ENCODE measurements at regions not wholly inside any gene's neighbourhood (a gene's known extent, or its start where the extent isn't known, plus 50 kb on each side); places are given as distances from the start of the nearest gene placed in this dataset.

DNA sequence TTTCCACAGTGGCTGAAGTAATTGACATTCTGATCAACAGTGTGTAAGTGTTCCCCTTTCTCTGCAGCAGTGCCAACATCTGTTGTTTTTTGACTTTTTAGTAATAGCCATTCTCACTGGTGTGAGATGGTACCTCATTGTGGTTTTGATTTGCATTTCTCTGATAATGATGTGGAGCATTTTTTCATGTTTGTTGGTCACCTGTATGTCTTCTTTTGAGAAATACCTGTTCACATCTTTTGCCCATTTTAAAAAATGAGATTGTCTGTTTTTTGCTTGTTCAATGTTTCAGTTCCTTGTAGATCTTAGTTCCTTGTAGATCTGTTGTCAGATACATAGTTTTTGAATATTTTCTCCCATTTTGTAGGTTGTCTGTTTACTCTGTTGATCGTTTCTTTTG, 162.5 kb upstream of the PITX1 start:
- TF ChIP-seq, protein P1, sequence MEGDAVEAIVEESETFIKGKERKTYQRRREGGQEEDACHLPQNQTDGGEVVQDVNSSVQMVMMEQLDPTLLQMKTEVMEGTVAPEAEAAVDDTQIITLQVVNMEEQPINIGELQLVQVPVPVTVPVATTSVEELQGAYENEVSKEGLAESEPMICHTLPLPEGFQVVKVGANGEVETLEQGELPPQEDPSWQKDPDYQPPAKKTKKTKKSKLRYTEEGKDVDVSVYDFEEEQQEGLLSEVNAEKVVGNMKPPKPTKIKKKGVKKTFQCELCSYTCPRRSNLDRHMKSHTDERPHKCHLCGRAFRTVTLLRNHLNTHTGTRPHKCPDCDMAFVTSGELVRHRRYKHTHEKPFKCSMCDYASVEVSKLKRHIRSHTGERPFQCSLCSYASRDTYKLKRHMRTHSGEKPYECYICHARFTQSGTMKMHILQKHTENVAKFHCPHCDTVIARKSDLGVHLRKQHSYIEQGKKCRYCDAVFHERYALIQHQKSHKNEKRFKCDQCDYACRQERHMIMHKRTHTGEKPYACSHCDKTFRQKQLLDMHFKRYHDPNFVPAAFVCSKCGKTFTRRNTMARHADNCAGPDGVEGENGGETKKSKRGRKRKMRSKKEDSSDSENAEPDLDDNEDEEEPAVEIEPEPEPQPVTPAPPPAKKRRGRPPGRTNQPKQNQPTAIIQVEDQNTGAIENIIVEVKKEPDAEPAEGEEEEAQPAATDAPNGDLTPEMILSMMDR (conservative IDR thresholded peaks at IDR 0.05; ENCODE audit: low read length): no peak
- TF ChIP-seq EZH2phosphoT487 (IDR thresholded peaks at IDR 0.05; ENCODE audit: borderline replicate concordance): no peak
